IgD-negative memory B cell (primary cell): ENCODE measurements at regions not wholly inside any gene's neighbourhood (a gene's known extent, or its start where the extent isn't known, plus 50 kb on each side); places are given as distances from the start of the nearest gene placed in this dataset.
"Not testable (repeated sequence)": the region's sequence is repeated elsewhere in the genome, so short reads cannot be mapped to it uniquely, and the experiment has no call there.

Experiments used
- H3K27ac Mint-ChIP-seq, 3 donors: one replicate each; pipeline ENCODE4 v1.8.0; 2020 to 2022; ENCODE audit warnings: mild to moderate bottlenecking in 3 of 3, mixed read lengths in 3 of 3, moderate library complexity in 1 of 3
- H3K27me3 Mint-ChIP-seq: one replicate; pipeline ENCODE4 v1.8.0; 2021; ENCODE audit warnings: mixed read lengths
- H3K36me3 Mint-ChIP-seq: one replicate; pipeline ENCODE4 v1.8.0; 2020; ENCODE audit warnings: mild to moderate bottlenecking, mixed read lengths
- H3K4me1 Mint-ChIP-seq, 3 donors: one replicate each; pipeline ENCODE4 v1.8.0; 2020 to 2022; ENCODE audit warnings: mixed read lengths in 3 of 3, mild to moderate bottlenecking in 1 of 3
- H3K4me3 Mint-ChIP-seq, 4 donors: one replicate each; pipeline ENCODE4 v1.8.0; 2020 to 2022; ENCODE audit warnings: mild to moderate bottlenecking in 4 of 4, mixed read lengths in 4 of 4, moderate library complexity in 3 of 4
- H3K9me3 Mint-ChIP-seq, 3 donors: one replicate each; pipeline ENCODE4 v1.8.0; 2020 to 2021; ENCODE audit warnings: mixed read lengths in 3 of 3, mild to moderate bottlenecking in 1 of 3

DNA sequence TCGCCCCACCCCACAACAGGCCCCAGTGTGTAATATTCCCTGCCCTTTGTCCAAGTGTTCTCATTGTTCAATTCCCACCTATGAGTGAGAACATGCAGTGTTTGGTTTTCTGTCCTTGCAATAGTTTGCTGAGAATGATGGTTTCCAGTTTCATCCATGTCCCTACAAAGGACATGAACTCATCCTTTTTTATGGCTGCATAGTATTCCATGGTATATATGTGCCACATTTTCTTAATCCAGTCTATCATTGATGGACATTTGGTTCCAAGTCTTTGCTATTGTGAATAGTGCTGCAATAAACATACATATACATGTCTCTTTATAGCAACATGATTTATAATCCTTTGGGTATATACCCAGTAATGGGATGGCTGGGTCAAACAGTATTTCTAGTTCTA is 132.7 kb downstream of the SNX10 start:
- not testable (repeated sequence) for H3K36me3 Mint-ChIP-seq, H3K4me3 Mint-ChIP-seq, H3K4me1 Mint-ChIP-seq, H3K27me3 Mint-ChIP-seq, H3K27ac Mint-ChIP-seq, H3K9me3 Mint-ChIP-seq

DNA sequence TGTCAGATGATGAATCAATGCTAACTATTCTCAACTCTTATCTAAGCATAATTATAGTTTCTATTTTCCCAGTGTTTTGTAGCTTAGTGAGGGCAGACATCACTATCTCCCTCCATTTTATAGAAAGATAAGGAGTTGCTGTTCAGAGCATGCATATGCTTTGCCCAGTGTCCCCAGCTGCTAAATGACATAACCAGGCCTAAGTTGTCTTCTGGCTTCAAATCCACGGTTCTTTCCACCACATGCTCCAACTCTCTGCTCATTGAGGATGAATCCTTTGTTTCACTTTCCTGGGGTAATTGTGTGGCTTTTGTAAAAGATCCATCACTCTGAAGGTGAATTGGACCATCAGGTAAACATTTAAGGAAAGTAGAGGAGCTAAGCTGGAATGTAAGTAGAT is 134.0 kb downstream of the SNX10 start:
- H3K27me3 Mint-ChIP-seq, result peaks cover 3% of the 10 kb centered on the region
- peaks cover 5 to 6% (median 5%) of the 10 kb centered on the region in 3 donors for H3K4me1 Mint-ChIP-seq
- H3K27ac Mint-ChIP-seq, result no peak overlapping the region
- H3K4me3 Mint-ChIP-seq, result no peak overlapping the region
- peaks cover 6% of the 10 kb centered on the region for H3K36me3 Mint-ChIP-seq
- peaks cover 1 to 5% (median 3%) of the 10 kb centered on the region in 3 donors for H3K9me3 Mint-ChIP-seq

DNA sequence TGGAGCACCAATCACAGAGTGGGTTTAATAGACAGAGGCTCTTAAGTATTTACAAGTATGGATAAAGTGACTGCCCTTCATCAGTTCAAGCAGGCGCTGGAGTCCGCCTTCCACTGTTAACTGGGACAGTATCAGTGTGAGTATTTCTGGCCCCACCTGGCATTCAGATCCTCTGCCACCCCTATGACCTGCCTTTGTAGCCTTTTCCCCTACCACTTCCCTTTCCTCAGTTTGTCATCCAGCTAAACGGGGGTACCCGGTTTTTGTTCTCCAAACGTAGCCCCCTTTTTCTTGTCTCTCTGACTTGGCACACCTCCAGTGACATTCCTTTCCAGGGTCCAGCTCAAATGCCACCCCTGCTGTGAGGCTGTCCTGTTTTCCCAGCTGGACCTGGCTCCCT is 134.4 kb downstream of the SNX10 start:
- H3K36me3 Mint-ChIP-seq, result peaks cover 6% of the 10 kb centered on the region
- no peak overlapping the region for H3K27ac Mint-ChIP-seq
- H3K4me3 Mint-ChIP-seq, result no peak overlapping the region
- H3K27me3 Mint-ChIP-seq, result peaks cover 3% of the 10 kb centered on the region
- H3K9me3 Mint-ChIP-seq, result peaks cover 1 to 5% (median 3%) of the 10 kb centered on the region in 3 donors
- peaks cover 5 to 6% (median 5%) of the 10 kb centered on the region in 3 donors for H3K4me1 Mint-ChIP-seq

DNA sequence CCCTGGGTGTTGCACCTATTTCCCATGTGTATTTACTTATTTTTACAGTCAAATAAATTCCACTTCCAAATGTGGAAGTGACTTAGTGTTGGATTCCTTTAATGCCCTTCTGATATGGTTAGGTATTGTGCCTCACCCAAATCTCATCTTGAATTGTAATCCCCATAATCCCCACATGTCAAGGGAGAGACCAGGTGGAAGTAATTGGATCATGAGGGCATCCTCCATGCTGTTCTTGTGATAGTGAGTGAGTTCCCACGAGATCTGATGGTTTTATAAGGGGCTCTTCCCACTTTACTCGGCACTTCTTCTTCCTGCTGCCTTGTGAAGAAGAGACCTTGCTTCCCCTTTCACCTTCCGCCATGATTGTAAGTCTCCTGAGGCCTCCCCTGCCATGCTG is 136.9 kb downstream of the SNX10 start:
- H3K4me1 Mint-ChIP-seq, result peaks cover under 1 to 3% (median 2%) of the 10 kb centered on the region in 3 donors
- H3K27me3 Mint-ChIP-seq, result peaks cover 2% of the 10 kb centered on the region
- no peak overlapping the region for H3K27ac Mint-ChIP-seq
- peaks cover 3% of the 10 kb centered on the region for H3K36me3 Mint-ChIP-seq
- no peak overlapping the region for H3K4me3 Mint-ChIP-seq
- peaks cover 1 to 5% (median 3%) of the 10 kb centered on the region in 3 donors for H3K9me3 Mint-ChIP-seq

DNA sequence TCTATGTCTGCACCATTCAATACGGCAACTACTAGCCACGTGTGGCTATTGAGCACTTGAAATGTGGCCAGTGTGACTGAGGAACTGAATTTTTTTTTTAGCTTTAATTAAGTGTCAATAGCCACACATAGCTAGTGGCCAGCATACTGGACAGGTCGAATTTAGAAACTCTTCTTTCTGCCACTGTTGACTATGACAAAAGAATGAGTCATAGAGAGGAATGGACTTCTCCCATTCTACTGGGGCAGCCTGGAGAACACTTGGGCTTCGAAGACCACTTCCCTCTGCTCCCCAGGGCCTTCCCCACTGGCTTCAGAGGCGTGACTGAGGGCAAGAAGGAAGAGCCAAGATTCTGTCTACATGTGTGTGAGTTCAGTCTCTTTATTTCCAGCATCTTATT is 137.5 kb downstream of the SNX10 start:
- peaks cover 1 to 5% (median 3%) of the 10 kb centered on the region in 3 donors for H3K9me3 Mint-ChIP-seq
- H3K36me3 Mint-ChIP-seq, result peaks cover 3% of the 10 kb centered on the region
- peaks cover 2% of the 10 kb centered on the region for H3K27me3 Mint-ChIP-seq
- no peak overlapping the region for H3K27ac Mint-ChIP-seq
- H3K4me3 Mint-ChIP-seq, result no peak overlapping the region
- H3K4me1 Mint-ChIP-seq, result no peaks in the 10 kb centered on the region

DNA sequence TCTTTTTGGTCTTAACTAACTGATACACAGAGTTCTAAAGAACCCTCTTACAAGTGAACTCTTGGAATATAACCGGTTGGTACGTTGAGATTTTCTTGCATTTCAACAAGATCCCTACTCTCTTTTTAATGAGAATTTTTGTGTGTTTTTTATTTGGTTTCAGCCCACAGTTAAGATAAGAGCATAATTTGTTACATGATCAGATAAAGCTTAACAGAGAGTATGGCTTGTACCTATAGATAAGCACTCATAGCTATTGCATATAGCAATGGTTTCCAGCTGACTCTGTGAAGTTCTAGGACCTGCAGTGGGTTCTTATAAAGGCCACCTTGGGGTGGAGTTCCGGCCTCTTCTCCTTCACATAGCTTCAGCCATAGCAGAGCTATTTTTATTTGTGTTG is 143.3 kb downstream of the SNX10 start:
- Mint-ChIP-seq H3K4me3 (no peak overlapping the region), H3K4me1 (no peaks in the 10 kb centered on the region), H3K9me3 (no peaks in the 10 kb centered on the region), H3K36me3 (peaks cover 3% of the 10 kb centered on the region), H3K27me3 (peaks cover 2% of the 10 kb centered on the region), H3K27ac (no peak overlapping the region)

DNA sequence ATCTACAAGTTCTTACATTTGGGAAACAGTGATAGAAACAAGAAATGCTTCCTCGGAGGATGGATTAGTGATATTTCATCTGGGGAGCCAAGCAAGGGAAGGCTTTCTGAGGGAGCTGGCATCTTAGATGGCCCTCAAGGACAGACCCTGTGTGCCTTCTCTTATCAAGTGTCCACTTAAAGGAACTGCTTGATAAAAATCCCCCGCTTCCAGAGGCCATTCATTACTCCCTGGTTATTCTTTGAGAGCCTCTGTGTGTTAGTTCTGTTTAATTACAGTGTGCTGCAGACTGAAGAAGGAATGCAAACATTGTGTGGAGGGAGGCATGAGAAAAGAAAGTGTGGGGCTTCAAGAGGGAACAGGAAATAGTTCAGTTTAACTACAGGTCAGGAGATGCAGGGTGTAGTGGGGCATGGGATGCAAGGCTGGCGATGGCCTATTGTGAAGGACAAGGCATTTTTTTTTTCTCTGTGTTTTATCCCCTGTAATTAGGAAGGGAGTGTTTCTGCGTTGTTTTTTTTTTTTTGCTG is 145.4 kb downstream of the SNX10 start:
- Mint-ChIP-seq H3K27me3 (peaks cover 4% of the 10 kb centered on the region), H3K4me1 (no peaks in the 10 kb centered on the region), H3K36me3 (peaks cover 3% of the 10 kb centered on the region), H3K4me3 (no peak overlapping the region), H3K9me3 (no peaks in the 10 kb centered on the region), H3K27ac (no peak overlapping the region)

DNA sequence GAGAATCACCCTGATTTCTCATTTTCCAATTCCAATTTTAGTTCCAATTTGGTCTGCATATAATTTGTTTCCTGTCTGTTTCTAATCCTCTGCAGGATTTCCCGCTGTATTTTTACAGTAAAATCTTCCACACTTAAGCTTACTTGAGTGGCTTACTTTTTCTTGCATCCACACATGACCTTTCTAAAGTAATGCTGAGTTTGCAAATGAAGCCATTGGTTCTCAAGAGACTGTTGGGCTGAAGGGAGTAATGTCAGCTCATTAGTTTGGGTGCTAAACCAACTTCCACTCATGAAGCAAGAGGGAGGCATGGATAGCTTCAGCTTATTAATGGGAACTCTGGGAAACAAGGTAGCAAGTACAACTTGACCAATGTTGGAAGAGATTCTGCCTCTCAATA is 146.4 kb downstream of the SNX10 start:
- Mint-ChIP-seq H3K4me3 (no peak overlapping the region), H3K27me3 (peaks cover 2% of the 10 kb centered on the region), H3K36me3 (peaks cover under 1% of the 10 kb centered on the region), H3K27ac (no peak overlapping the region), H3K4me1 (no peaks in the 10 kb centered on the region), H3K9me3 (no peaks in the 10 kb centered on the region)

DNA sequence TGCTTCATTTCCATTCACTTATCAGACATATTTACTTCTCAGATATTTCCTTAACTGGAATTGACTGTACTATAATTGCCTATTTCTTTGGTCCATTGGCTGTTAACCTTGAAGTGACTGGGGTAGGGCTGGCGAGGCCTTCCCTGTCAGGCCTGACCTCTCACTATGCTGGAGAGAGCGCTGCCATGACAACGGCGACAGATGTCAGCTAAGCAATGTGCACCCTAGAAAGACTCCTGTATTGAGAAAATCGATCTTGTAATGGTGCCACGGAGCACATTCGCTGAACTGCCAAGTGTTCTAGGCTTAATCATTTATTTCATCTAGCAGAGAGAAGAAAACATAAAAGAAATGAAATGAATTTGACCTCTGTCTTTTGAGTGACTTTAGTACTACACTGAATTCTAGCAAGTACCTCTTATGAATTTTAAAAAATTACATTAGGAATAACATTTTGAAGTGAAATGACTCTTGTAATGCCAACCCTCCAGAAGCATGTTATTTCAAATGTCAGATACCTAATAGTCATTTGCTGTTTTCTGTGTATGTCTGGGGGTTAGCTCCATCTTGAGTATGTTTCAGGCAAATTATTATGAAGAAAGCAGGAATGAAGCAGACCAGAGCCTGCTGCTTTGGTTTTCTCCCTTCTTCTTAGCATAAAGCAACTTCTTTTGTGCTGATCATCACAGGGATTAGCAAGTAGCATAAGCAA is 148.0 kb downstream of the SNX10 start:
- H3K27me3 Mint-ChIP-seq, result peaks cover 5% of the 10 kb centered on the region
- no peaks in the 10 kb centered on the region for H3K9me3 Mint-ChIP-seq
- H3K27ac Mint-ChIP-seq, result no peak overlapping the region
- no peaks in the 10 kb centered on the region for H3K36me3 Mint-ChIP-seq
- H3K4me1 Mint-ChIP-seq, result no peaks in the 10 kb centered on the region
- no peak overlapping the region for H3K4me3 Mint-ChIP-seq

DNA sequence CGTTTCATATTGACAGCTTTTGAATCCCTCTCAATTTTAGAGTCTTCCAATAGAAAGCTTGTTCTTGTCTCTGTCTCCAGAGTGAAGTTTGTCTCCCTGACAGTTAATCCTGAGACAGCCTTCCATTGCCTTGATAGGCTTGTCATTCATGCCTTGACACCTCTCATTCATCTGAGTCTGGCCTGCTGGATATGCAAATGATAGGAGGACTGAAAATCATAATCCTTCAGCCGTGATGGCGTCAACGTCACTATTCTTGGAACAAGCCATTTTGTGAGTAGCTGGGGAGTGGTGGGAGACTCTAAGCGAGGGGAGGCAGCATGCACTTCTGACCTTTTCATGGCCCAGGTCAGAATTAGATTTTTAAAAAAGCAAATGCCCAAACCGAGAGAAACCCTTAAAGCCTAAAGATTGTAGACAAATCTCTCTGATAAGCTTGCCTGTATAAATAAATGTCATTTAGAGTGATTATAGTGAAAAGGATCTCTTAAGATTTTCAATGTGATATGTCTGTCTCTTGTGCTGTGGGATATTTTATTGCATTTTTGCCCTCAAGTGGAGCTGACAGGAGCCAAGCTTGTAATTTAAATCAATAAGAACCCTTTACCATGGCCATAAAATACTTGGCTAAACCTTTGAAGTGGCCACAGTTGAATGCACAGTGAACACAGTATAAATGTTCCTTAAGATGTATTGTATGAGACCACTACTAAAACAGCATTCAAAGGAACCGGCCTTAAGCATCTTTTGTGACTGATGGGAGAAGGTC is 148.8 kb downstream of the SNX10 start:
- no peaks in the 10 kb centered on the region for H3K9me3 Mint-ChIP-seq
- H3K4me1 Mint-ChIP-seq, result no peaks in the 10 kb centered on the region
- H3K36me3 Mint-ChIP-seq, result no peaks in the 10 kb centered on the region
- H3K27me3 Mint-ChIP-seq, result peaks cover 5% of the 10 kb centered on the region
- H3K4me3 Mint-ChIP-seq, result no peak overlapping the region
- H3K27ac Mint-ChIP-seq, result no peak overlapping the region

DNA sequence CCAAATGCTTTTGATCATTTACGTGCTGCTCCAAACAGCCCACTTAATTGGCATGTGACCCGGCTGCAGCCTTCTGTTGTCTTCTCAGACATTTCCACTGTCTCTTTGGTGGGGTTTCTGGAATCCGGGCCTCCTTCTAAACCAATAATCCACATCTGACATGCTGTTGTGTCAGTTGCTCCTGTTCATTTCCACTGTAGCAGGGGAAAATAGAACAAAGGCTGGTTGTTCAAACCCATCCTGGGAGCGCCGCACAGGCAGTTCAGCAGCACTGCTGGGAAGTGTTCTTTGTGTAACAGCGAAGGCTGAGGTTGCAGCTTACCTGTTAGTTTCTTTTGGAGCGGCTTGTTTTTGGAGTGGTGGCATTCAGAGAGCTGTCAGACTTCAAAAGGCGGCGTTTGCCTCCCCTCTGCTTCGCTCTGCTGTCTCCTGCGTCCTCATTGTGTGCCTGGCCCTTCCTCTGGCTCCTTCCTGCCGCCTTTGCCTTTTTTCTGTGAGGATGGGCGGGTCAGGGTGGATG is 149.4 kb downstream of the SNX10 start:
- Mint-ChIP-seq H3K4me1 (no peaks in the 10 kb centered on the region), H3K9me3 (no peaks in the 10 kb centered on the region), H3K27me3 (peaks cover 6% of the 10 kb centered on the region), H3K36me3 (no peaks in the 10 kb centered on the region), H3K4me3 (no peak overlapping the region), H3K27ac (no peak overlapping the region)

DNA sequence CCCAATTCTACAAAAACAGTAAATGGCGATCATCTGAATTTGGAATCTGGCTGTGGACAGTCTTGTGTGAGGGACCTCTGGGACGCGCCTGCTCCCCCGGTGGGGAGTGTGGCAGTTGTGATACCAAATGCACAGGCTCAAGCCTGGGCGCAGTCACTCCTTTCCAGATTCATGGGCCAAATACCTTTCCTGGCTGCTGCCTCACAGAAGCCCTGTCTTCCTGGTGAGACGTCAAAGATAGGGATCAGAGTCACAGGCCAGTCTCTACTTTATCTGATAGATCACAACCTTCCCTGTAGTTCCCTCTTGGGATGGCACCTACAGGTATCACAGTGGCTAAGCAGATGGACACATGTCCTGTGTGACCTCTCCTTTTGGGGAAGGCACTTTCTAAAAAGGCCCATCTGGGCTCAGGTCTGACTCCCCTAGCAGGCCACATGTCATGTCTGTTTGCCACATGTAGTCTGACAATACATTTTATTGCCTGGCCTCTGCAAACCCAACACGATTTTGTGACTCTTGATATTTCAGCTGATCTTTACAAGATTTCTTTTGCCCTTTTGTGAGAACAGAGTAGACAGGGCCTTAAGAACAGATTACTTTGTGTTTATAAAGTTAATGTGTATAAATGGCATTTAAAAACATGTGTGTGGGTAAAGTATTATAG is 150.1 kb downstream of the SNX10 start:
- no peak overlapping the region for H3K27ac Mint-ChIP-seq
- peaks cover 8% of the 10 kb centered on the region for H3K27me3 Mint-ChIP-seq
- no peaks in the 10 kb centered on the region for H3K4me1 Mint-ChIP-seq
- H3K36me3 Mint-ChIP-seq, result no peaks in the 10 kb centered on the region
- no peak overlapping the region for H3K4me3 Mint-ChIP-seq
- no peaks in the 10 kb centered on the region for H3K9me3 Mint-ChIP-seq

DNA sequence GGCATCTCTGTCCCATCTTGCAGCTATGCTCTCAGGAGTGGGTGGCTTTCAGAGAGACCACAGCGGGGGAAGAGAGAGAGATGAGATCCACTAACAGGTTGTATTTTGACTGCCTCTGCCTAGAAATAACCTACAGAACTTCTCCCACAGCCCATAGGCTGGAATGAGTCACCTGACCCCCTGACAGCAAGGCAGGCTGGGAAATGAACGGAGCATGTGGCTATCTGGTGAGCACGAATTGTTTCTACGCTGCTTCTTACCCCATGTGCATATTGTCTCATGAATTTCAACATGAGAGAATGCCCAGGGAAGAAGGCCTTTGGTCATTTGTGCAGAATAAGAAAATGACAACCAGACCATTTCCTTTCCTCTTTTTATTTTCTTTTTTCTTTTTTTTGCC is 151.3 kb downstream of the SNX10 start:
- no peaks in the 10 kb centered on the region for H3K4me1 Mint-ChIP-seq
- H3K27me3 Mint-ChIP-seq, result peaks cover 14% of the 10 kb centered on the region
- H3K27ac Mint-ChIP-seq, result peak overlapping the region in 1 of 3 donors; percentile 23
- H3K9me3 Mint-ChIP-seq, result no peaks in the 10 kb centered on the region
- no peaks in the 10 kb centered on the region for H3K36me3 Mint-ChIP-seq
- H3K4me3 Mint-ChIP-seq, result no peak overlapping the region

DNA sequence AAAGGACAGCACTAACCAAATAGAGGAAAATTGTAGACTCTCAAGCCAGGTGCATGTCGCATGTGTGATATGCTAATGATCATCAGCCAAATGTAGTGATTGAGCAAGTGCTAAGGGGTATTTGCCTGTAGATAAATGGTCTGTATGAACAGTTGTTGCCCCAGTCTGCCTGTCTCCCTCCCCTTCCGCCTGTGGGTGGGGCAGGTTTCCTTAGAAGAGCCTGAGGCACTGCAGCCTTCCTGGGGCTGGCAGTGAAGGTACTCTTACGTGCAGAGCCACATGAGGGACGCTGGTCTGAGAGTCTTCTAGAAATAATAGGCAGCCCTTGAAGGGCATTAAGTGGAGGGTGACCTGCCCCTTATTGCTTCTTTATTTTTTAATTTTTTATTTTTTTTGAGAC is 152.1 kb downstream of the SNX10 start:
- Mint-ChIP-seq H3K4me1 (peaks cover 0 to 3% (median 0%) of the 10 kb centered on the region in 3 donors), H3K27ac (no peak overlapping the region), H3K27me3 (peaks cover 14% of the 10 kb centered on the region), H3K4me3 (no peak overlapping the region), H3K9me3 (no peaks in the 10 kb centered on the region), H3K36me3 (peaks cover 2% of the 10 kb centered on the region)

DNA sequence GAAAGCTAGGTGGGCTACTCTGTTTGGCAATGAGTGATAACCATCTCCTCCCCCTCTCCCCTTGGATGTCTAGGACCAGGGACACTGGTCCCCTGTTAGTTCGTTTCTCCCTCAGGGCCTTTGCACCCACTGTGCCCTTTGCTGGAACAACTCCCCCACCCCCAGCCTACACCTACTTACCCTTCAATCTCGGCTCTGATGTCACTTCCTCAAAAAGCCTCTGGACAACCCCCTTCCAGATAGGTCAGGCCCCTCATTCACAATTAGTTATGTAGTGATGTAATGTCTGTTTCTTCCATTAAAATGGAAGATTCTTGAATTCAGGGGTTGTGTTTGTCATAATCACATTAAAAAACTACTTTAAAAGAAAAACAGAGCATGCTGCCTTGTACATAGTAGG is 152.9 kb downstream of the SNX10 start:
- H3K4me1 Mint-ChIP-seq, result peaks cover 0 to 3% (median 0%) of the 10 kb centered on the region in 3 donors
- no peak overlapping the region for H3K27ac Mint-ChIP-seq
- H3K9me3 Mint-ChIP-seq, result no peaks in the 10 kb centered on the region
- peaks cover 2% of the 10 kb centered on the region for H3K36me3 Mint-ChIP-seq
- peaks cover 14% of the 10 kb centered on the region for H3K27me3 Mint-ChIP-seq
- H3K4me3 Mint-ChIP-seq, result no peak overlapping the region
